ENCODE measurements at regions not wholly inside any gene's neighbourhood (a gene's known extent, or its start where the extent isn't known, plus 50 kb on each side); places are given as distances from the start of the nearest gene placed in this dataset.

DNA sequence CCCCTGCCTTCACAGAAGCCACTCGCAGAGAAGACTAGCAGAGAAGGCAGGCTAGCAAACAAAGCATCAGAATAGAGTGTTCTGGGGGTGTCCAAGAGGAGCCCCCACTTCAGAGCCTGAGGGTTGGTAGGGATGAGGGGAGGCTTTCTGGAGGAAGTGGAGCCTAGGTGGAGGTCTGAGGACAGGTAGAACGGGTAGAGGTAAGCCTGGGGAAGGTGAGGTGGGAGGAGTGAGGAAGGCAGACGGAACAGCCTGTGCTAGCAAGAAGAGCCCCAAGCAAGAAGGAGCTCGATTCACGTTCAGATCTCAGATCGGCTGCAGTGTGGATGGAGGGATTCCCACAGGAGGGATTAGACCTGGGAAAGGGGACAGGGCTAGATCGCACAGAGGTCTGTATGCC is 66.0 kb upstream of the DUSP5 start:
- Mint-ChIP-seq H3K9me3 (ENCODE audit: unreplicated experiment) (no peaks in the 10 kb centered on the region), H3K27me3 (ENCODE audit: unreplicated experiment) (peaks cover 5% of the 10 kb centered on the region), H3K4me1 (ENCODE audit: unreplicated experiment) (peaks cover 3% of the 10 kb centered on the region), H3K4me3 (ENCODE audit: unreplicated experiment) (no peak overlapping the region), H3K27ac (ENCODE audit: unreplicated experiment) (no peak overlapping the region), H3K36me3 (ENCODE audit: low read depth, unreplicated experiment) (no peaks in the 10 kb centered on the region)
- DNase-seq (ENCODE audit: low spot score) = no peak
- TF ChIP-seq CTCF (IDR thresholded peaks at IDR 0.05; ENCODE audit: unreplicated experiment) = no peak

DNA sequence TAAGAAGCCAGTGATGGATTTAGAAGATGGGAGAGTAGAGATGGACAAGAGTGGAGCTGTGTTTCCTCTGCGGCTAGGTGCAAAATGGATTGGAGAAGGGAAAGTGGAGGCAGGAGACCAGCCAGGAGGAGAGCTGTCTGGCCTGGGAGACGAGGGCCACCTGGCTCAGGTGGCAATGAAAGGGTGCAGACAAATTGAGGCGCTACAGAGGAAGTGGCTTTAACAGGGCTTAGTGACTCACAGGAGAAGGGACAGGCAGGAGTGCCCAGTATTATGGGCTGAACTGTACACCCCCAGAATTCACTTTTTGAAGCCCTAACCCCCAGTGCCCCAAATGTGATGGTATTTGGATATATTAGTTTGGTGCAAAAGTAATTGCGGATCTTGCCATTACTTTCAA is 65.6 kb upstream of the DUSP5 start:
- Mint-ChIP-seq H3K9me3 (ENCODE audit: unreplicated experiment) (no peaks in the 10 kb centered on the region), H3K4me3 (ENCODE audit: unreplicated experiment) (no peak overlapping the region), H3K36me3 (ENCODE audit: low read depth, unreplicated experiment) (no peaks in the 10 kb centered on the region), H3K27ac (ENCODE audit: unreplicated experiment) (no peak overlapping the region), H3K4me1 (ENCODE audit: unreplicated experiment) (no peaks in the 10 kb centered on the region), H3K27me3 (ENCODE audit: unreplicated experiment) (peaks cover 5% of the 10 kb centered on the region)
- DNase-seq (ENCODE audit: low spot score) = no peak
- no peak for TF ChIP-seq CTCF (IDR thresholded peaks at IDR 0.05; ENCODE audit: unreplicated experiment)

DNA sequence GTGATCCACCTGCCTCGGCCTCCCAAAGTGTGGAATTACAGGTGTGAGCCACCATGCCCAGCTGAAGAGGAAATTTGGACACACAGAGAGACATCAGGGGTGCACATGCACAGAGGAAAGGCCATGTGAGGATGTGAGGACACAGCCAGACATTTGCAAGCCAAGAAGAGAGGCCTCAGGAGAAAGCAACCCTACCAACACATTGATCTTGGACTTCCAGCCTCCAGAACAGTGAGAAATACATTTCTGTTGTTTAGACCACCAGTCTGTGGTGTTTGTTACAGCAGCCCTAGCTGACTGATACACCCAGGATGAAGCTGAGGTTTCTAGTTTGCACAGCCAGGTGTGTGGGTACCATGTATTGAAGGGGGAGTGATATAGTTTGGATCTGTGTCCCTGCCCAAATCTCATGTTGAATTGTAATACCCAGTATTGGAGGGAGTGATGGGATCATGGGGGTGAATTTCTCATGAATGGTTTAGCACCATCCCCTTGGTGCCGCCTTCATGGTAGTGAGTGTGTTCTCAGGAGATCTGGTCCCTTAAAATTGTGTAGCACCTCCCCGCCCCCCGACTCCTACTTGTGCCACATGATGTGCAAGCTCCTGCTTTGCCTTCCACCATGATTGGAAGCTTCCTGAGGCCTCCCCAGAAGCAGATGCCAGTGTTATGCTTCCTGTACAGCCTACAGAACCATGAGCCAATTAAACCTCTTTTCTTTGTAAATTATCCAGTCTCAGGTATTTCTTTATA is 64.7 kb upstream of the DUSP5 start:
- TF ChIP-seq CTCF (IDR thresholded peaks at IDR 0.05; ENCODE audit: unreplicated experiment) = no peak
- Mint-ChIP-seq H3K27ac (ENCODE audit: unreplicated experiment) (no peak overlapping the region), H3K27me3 (ENCODE audit: unreplicated experiment) (peaks cover 5% of the 10 kb centered on the region), H3K4me1 (ENCODE audit: unreplicated experiment) (no peaks in the 10 kb centered on the region), H3K9me3 (ENCODE audit: unreplicated experiment) (no peaks in the 10 kb centered on the region), H3K4me3 (ENCODE audit: unreplicated experiment) (no peak overlapping the region), H3K36me3 (ENCODE audit: low read depth, unreplicated experiment) (no peaks in the 10 kb centered on the region)
- no peak for DNase-seq (ENCODE audit: low spot score)

DNA sequence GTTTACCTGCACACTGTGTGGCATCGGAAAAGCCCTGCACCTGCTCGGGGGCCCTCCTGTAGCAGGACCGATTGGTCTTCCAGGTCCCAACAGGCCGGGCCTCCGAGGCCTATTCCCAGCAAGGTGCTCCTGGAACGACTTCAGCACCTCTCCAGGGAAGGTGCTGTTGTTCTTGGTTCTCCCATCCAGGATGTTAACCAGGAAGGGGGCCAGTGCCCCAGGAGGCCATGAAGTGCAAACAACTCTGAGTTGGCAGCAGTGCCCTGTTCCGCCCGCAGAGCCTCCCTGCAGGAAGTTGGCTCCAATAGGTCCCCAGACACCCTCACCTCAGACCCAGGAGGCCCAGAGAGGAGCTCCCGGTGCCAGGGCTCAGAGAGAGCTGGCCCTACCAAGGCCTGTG is 64.0 kb upstream of the DUSP5 start:
- DNase-seq (ENCODE audit: low spot score) = no peak
- H3K27ac Mint-ChIP-seq (ENCODE audit: unreplicated experiment) = no peak overlapping the region
- no peak for TF ChIP-seq CTCF (IDR thresholded peaks at IDR 0.05; ENCODE audit: unreplicated experiment)
- H3K27me3 Mint-ChIP-seq (ENCODE audit: unreplicated experiment) = peaks cover 5% of the 10 kb centered on the region
- H3K9me3 Mint-ChIP-seq (ENCODE audit: unreplicated experiment) = no peaks in the 10 kb centered on the region
- H3K4me3 Mint-ChIP-seq (ENCODE audit: unreplicated experiment) = no peak overlapping the region
- no peaks in the 10 kb centered on the region for H3K4me1 Mint-ChIP-seq (ENCODE audit: unreplicated experiment)
- no peaks in the 10 kb centered on the region for H3K36me3 Mint-ChIP-seq (ENCODE audit: low read depth, unreplicated experiment)

DNA sequence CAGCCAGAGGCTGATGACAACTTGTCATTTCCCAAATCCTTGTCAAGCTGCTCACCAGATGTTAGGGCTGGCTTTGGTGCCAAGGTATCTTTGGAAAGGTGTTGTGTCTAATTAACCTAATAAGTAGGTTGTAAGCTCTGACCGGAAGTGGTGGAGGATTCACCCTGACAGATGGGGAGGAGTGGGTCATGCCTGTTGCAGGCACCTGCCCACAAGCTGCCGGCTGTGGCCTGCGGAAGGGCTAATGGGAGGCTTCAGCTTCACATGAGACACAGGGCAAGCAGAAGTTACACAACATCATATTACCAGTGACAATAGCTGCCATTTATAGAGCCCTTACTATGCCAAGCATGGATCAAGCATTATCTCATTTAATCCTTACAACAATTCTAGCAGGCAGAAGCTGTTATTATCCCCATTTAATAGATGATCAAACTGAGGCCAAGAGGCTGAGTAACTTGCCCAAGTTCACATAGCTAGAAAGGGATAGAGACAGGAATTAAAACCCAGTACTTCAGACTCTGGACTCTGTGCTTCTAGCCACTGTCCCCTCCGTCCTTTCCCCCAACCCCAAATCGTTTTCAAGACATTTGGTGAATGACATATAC is 63.1 kb upstream of the DUSP5 start:
- no peak for TF ChIP-seq CTCF (IDR thresholded peaks at IDR 0.05; ENCODE audit: unreplicated experiment)
- Mint-ChIP-seq H3K27me3 (ENCODE audit: unreplicated experiment) (peaks cover 3% of the 10 kb centered on the region), H3K36me3 (ENCODE audit: low read depth, unreplicated experiment) (no peaks in the 10 kb centered on the region), H3K9me3 (ENCODE audit: unreplicated experiment) (no peaks in the 10 kb centered on the region), H3K4me3 (ENCODE audit: unreplicated experiment) (no peak overlapping the region), H3K27ac (ENCODE audit: unreplicated experiment) (no peak overlapping the region), H3K4me1 (ENCODE audit: unreplicated experiment) (no peaks in the 10 kb centered on the region)
- DNase-seq (ENCODE audit: low spot score) = no peak
